ENCODE measurements at regions not wholly inside any gene's neighbourhood (a gene's known extent, or its start where the extent isn't known, plus 50 kb on each side); places are given as distances from the start of the nearest gene placed in this dataset.

GRCh38 chrX:121496966-121497365 is 449.6 kb downstream of the GLUD2 start:
- WGBS (ENCODE audit: insufficient coverage) = no CpG with 5 or more reads among the region's 1 CpG
- Histone ChIP-seq H3K9me3 (replicated peaks in 1 of 2; ENCODE audit: control insufficient read depth in 1 of 2, insufficient read depth in 1 of 2, low read length in 2 of 2) (no peaks in the 10 kb centered on the region), H2AFZ (ENCODE audit: insufficient read depth, low read depth, low read length, poor library complexity, severe bottlenecking) (no peak overlapping the region), H3K27me3 (ENCODE audit: control insufficient read depth in 2 of 2, insufficient read depth in 2 of 2, low read length in 2 of 2) (no peaks in the 10 kb centered on the region), H3K27ac (ENCODE audit: low read depth in 1 of 2, low read length in 2 of 2) (no peak overlapping the region), H3K79me2 (ENCODE audit: insufficient read depth, low read length) (no peaks in the 10 kb centered on the region), H3K4me3 (replicated peaks in 1 of 3; ENCODE audit: low read depth in 2 of 3, low read length in 3 of 3) (no peak overlapping the region), H4K20me1 (ENCODE audit: insufficient read depth, low read length) (no peaks in the 10 kb centered on the region), H3K9ac (ENCODE audit: insufficient read depth, low read length, poor library complexity, severe bottlenecking) (no peak overlapping the region), H3K4me1 (ENCODE audit: control insufficient read depth in 1 of 2, insufficient read depth in 2 of 2, low read length in 2 of 2) (no peaks in the 10 kb centered on the region), H3K4me2 (replicated peaks; ENCODE audit: extremely low read depth, low read length, poor library complexity, severe bottlenecking) (no peak overlapping the region), H3K36me3 (replicated peaks in 1 of 2; ENCODE audit: control insufficient read depth in 1 of 2, insufficient read depth in 2 of 2, low read length in 2 of 2) (no peaks in the 10 kb centered on the region)
- Mint-ChIP-seq H3K27me3 (ENCODE audit: low read depth in 3 of 3) (peaks cover 0 to 1% (median 0%) of the 10 kb centered on the region in 3 donors), H3K9me3 (peaks cover 0 to 3% (median 1%) of the 10 kb centered on the region in 7 donors), H3K4me3 (no peak overlapping the region), H3K27ac (no peak overlapping the region), H3K4me1 (no peaks in the 10 kb centered on the region), H3K36me3 (no peaks in the 10 kb centered on the region)
- intact Hi-C loops (cut with micrococcal nuclease) = no loop called here
- no peak for TF ChIP-seq CTCF (IDR thresholded peaks at IDR 0.05)
- no peak for DNase-seq

GRCh38 chrX:121504153-121504552 is 456.7 kb downstream of the GLUD2 start:
- no peak overlapping the region for H3K27ac ChIP-seq (ENCODE audit: low read depth in 1 of 2, low read length in 2 of 2)
- intact Hi-C loops (cut with micrococcal nuclease) = no loop called here
- no peak overlapping the region for H3K27ac Mint-ChIP-seq
- no peak overlapping the region for H2AFZ ChIP-seq (ENCODE audit: insufficient read depth, low read depth, low read length, poor library complexity, severe bottlenecking)
- no peak overlapping the region for H3K4me3 Mint-ChIP-seq
- H3K9me3 Mint-ChIP-seq = no peaks in the 10 kb centered on the region
- no peaks in the 10 kb centered on the region for H3K4me1 ChIP-seq (ENCODE audit: control insufficient read depth in 1 of 2, insufficient read depth in 2 of 2, low read length in 2 of 2)
- no CpG with 5 or more reads among the region's 6 CpGs for WGBS (ENCODE audit: insufficient coverage)
- DNase-seq = no peak
- peaks cover 0 to 2% (median 0%) of the 10 kb centered on the region in 3 donors for H3K27me3 Mint-ChIP-seq (ENCODE audit: low read depth in 3 of 3)
- H3K36me3 Mint-ChIP-seq = no peaks in the 10 kb centered on the region
- H3K9ac ChIP-seq (ENCODE audit: insufficient read depth, low read length, poor library complexity, severe bottlenecking) = no peak overlapping the region
- no peaks in the 10 kb centered on the region for H3K79me2 ChIP-seq (ENCODE audit: insufficient read depth, low read length)
- no peaks in the 10 kb centered on the region for H3K36me3 ChIP-seq (replicated peaks in 1 of 2; ENCODE audit: control insufficient read depth in 1 of 2, insufficient read depth in 2 of 2, low read length in 2 of 2)
- TF ChIP-seq CTCF (IDR thresholded peaks at IDR 0.05) = no peak
- H4K20me1 ChIP-seq (ENCODE audit: insufficient read depth, low read length) = no peaks in the 10 kb centered on the region
- no peaks in the 10 kb centered on the region for H3K9me3 ChIP-seq (replicated peaks in 1 of 2; ENCODE audit: control insufficient read depth in 1 of 2, insufficient read depth in 1 of 2, low read length in 2 of 2)
- no peaks in the 10 kb centered on the region for H3K27me3 ChIP-seq (ENCODE audit: control insufficient read depth in 2 of 2, insufficient read depth in 2 of 2, low read length in 2 of 2)
- no peak overlapping the region for H3K4me3 ChIP-seq (replicated peaks in 1 of 3; ENCODE audit: low read depth in 2 of 3, low read length in 3 of 3)
- no peak overlapping the region for H3K4me2 ChIP-seq (replicated peaks; ENCODE audit: extremely low read depth, low read length, poor library complexity, severe bottlenecking)
- H3K4me1 Mint-ChIP-seq = no peaks in the 10 kb centered on the region

Measured in CD14-positive monocyte (primary cell).